Right lung (tissue), 2 donors: ENCODE measurements at regions not wholly inside any gene's neighbourhood (a gene's known extent, or its start where the extent isn't known, plus 50 kb on each side); places are given as distances from the start of the nearest gene placed in this dataset.
"Not testable (repeated sequence)": the region's sequence is repeated elsewhere in the genome, so short reads cannot be mapped to it uniquely, and the experiment has no call there.

ENCODE experiments used
- DNase-seq, 2 donors: peaks; one replicate each; pipeline ENCODE4 v3.0.0-alpha.2; 2013

DNA sequence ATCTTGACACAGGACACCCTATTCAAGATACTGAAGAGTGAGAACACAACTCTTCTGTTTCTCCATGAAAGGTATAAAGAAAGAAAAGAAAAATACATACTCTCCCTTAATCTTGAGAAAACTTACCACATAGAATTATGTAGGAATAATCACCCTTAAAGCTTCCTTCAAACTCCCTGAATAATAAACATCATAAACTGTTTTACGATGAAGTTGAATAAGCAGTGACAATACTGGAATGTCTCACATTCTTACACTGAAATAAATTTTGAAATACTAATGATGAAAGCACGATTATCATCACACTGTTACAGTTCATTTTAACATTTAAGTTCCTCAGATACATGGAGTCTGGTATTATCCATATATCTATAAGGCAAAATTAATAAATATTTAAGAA lies 306.2 kb downstream of the IPMK start:
- no peak for DNase-seq

DNA sequence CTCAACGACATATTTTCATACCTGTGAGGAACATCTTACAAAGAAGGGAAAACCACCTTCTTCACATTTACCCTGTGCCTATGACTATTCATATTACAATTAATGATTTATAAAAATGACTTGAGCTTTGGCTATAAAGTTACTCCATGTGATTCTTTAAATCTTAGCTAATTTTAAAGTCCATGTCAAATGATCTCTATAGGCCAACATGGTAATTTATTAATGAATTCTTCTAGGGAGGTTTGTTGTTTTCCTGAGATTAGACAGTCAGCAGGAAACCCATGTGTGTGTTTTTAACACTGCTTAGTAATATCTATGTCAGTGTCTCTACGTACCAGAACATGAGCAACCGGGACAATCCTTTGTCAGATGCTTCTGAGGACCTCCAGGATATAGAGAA lies 307.3 kb downstream of the IPMK start:
- no peak for DNase-seq

DNA sequence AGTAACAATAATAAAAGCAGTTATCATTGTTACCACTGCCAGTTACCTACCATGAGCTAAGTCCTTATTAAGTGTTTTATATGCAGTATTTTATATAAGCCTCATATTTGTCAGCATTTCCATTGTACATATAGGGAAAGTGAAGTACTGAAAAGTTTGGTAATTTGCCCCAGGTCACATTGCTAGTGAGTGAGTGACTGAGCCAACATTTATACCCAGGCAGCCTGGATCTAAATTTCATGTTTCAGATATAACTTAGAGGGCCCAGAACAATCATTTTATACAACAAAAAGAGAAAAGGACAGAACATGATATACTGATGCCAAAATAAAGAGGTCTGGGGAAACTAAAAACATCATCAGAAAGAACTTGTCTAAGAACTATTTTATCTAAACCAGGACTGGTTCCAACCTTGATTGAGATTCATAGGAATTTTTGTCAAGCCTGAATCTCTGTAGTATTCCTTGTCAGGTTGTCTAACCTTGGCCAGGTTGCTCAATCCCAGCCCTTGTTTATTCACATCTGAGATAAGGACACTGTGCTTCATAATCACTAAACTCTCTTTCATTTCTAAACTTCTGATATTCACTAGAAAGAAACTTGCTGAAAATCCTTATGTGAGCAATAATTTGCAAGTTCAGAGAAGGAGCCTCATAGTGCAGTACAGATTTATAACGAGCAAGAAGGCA lies 308.2 kb downstream of the IPMK start:
- DNase-seq: no peak

DNA sequence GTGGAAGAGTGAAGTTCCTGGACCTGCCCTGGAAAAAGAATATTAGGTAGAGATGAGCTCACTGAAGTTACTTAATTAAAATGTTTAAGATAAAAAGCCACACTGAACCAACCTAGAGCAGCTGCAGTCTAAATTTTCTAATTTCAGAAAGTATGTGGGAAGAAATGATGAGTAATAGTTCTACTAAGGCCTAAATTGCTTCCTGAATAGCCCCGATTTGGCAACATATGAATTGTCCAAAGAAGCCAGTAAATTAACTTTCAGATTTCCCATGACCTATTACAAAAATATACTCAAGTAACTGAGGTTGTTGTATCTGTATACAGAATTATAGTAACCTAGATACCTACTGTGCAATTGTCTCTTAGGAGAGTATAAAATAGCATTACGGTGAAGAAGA lies 312.6 kb downstream of the IPMK start:
- no peak for DNase-seq

DNA sequence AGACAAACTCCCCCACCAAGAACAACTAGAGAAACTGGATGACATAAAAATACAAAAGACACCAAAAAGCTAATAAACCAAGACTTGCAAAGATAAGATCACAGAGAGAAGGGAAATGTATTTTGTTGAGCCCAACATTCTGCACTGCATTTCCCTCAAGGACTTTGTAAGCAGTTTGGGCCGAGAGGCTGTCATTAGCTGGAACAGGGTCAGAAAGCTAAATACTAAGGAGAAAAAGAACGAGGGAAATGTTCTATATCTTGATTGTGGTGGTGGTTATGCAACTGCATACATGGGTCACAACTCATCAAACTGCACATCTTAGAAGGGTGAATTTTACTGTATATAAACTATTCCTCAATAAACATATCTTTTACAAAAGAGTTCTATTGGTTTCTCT lies 315.0 kb downstream of the IPMK start:
- peak; percentile 10 to 16 for DNase-seq

DNA sequence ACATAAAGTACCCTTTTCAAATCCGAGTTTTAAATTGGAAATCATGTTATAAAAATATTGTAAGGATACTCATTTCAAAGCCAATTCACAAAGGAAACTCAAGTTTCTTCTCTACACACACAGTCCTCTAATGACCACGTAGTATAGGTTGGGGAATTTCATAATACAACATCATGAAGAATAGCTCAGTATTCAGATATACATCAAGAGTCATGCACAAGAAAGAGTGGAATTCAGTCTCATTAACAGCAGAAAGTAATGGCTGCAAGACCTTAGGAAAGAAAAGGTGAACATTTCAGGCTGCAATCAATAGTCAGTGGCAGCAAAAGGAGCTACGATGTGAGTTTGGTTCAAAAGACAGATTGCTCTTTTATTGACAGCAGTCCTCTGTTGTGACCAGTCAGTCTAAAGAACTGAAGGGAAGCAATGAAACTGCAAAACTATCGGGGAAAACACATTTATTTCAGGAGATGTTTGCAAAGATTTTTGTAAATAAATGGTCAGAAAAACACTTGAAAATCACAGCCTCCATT lies 317.2 kb downstream of the IPMK start:
- DNase-seq: no peak

DNA sequence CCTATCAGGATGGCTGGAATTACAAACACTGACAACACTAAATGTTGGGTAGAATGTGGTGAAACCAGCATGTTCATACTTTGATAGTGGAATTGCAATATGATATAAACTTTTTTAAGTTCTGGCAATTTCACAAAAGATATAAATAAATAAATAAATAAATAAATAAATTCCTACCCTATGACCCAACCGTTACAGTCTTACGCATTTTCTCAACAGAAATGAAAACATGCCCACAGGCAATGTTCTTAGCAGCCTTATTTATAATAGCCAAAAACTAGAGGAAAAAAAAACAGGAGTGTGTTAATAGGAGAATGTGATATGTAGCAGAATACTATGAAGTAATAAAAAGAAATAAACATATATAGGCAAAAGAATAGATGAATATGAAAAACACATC lies 318.9 kb downstream of the IPMK start:
- no peak for DNase-seq

DNA sequence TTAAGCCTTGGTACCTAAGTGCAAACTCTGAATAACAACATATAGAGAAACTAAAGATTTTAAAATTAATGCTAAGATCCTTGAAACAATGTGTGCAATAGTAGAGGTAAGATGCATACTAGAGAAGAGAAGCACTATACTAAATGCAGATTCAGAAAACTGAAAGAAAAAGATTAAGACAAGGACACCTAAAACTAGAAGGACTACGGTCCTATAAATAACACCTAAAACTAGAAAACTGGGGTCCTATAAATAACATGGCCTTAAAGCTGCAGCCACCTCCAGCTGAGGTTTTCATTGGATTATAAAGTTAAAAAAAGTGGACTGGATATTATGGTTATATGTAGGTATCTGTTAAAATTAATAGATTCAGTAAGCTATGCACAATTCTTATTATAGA lies 320.9 kb downstream of the IPMK start:
- no peak for DNase-seq

DNA sequence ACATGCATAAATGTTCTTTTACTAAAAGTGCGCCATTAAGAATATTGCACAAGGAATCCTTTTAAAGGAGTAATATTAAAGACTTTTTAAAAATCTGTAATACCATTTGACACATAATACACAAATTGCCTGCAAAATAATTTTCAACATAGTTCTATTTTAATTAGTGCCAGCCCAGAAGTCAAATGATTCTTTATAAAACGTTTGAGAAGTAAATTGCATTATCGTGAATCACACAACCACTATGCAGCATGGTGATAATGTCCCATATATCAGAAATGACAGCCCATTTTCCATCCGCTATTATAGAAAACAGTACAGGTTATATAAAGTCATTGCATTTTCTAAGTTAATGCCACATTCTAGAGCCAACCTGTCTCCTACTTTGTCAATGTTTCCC lies 324.0 kb downstream of the IPMK start:
- DNase-seq: no peak

DNA sequence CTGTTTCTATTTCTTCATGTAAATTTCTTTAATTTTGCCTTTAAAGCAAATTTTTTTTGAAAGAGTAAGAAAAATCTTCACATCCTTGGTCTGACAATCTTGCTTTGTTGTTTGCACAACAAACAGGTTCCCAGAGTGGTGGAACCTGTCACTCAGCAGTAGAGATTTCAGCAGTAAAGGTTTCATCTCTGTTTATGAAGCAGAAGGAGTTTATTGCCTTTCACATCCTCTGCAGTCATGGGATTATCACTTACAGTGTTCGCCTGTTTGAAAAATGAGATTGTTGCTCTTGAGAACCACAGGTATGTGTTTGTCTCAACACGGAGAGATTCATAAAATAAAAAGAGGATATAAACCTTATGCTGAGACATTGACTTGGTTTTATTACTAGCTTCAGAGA lies 342.6 kb downstream of the IPMK start:
- DNase-seq: no peak

DNA sequence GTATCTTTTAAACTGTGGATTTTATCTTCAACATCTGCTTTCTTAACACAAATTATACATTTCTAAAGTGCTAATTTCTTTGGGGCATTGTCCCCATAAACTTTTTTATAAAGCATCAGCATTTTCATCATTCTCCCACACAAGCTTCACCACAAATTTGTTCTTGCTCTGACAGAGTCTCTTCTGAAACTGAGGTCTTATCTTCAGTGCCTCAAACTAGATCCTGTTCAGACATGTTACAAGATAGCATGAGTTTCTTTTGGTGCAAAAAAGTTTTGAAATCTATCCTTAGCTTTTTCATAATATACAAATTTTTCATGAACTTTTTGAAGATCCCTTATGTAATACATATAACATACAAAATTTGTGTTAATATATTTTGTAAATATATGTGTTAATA lies 346.6 kb downstream of the IPMK start:
- no peak for DNase-seq

DNA sequence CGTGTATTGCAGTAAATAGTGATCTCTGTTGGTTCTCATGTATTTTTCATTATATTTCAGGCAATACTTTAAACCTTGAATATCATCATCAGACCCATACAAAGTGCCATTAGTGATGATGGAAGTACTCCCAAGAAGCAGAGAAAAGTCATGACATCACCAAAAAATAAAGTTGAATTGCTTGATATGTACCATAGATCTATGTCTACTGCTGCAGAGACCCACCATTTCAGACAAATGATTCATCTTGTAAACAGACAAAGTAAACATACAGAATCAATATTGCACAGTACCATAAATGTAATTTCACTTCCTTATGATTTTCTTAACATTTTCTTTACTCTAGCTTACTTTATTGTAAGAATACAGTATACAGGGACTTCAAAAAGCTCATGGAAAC lies 347.8 kb downstream of the IPMK start:
- no peak for DNase-seq

DNA sequence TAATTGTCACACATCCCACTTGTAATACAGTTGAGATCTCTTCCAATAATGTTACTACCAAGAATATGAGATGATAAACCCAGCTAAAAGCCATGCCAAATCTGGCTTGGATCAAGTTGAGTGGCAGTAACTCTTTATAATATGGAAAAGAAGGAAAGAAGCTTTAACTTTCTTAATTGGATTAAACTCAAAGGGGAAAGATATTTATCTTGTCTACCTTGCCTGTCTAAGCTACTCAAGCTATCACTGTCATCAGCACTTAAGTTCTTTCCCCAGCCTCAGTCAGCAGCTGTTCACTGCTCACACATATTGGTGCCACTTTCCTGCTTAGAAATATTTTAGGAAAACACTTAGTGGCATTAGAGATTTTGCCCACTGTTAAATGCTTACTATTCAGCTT lies 350.7 kb downstream of the IPMK start:
- DNase-seq: no peak

DNA sequence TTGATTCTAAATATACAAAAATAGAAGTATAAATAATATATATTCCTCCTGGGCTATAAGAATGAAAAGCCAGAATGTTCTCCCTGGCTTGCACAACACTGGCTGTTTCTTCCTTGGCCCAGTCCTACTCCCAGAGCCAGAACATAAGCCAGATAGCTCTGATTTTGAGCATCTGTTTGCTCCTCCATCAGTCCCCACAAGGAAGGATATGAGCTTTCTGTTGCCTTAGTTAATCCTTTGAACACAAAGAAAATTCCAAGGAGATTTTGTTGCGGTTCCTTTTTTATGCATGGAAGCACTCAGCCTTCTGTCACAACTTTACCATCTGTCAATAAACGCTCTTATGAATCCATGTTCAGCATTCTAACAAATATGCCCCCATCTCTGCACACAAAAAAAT lies 361.8 kb downstream of the IPMK start:
- no peak for DNase-seq

DNA sequence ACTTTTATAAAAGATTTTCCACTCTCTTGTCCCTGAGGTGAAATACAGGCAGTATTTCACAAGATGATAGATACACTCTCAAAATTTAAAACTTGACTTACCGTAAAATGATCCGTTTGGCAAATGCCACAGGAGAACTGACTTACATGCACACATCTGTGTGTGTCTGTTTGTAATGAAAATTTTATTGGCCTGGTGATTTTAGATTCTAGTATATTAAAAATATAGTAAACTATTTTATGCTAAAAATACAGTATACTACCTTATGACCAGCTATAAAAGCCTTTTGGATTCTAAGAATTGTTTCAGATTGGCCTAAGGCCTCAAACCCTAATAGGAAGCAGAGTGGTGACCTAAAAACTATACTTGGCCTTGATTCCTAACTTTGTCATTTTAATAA lies 362.7 kb downstream of the IPMK start:
- DNase-seq: no peak

DNA sequence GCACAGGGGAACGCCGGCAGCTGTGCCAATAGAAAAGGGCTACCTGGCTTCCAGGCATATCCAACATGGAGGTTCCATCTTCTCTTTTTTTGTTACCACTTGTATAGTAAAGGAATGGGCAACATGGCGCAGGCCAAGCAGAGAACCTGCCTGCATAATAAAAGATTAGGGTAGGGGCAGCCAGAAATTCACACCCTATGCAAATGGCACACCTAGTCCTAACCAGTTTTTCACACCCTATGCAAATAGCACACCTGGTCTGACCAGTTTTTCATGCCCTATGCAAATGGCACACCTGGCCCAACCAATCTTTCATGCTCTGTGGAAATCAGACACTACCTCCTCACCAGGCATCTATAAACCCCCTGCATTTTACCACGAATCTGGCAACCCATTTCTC lies 369.5 kb downstream of the IPMK start:
- no peak for DNase-seq

DNA sequence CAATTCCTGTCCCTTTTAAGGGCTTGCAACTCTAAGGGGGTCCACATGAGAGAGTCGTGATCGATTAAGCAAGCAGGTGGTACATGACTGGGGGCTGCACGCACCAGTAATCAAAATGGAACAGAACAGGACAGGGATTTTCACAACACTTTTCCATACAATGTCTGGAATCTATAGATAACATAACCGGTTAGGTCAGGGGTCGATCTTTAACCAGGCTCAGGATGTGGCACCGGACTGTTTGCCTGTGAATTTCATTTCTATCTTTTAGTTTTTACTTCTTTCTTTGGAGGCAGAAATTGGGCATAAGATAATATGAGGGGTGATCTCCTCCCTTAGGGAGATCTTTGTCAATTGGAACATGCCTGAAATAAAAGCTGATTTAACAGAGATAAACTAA lies 370.1 kb downstream of the IPMK start:
- no peak for DNase-seq

DNA sequence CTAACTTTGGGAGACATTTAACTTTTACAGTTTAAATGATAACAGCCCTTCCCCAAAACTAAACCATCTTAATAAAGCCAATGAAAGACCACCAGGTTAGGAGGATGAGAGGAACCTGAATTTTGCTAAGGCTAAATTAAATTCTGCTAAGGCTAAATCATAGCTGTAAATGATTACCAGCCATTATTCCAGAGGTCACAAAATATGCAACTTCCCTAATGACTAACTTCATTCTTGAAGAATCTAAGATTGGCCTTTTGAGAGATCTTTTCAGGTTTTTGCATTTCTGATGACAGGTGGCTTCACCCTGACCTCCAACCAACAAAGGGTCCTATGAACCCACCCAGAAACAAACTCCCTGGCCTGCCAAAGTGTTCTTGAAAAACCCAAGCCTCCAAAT lies 373.3 kb downstream of the IPMK start:
- no peak for DNase-seq

DNA sequence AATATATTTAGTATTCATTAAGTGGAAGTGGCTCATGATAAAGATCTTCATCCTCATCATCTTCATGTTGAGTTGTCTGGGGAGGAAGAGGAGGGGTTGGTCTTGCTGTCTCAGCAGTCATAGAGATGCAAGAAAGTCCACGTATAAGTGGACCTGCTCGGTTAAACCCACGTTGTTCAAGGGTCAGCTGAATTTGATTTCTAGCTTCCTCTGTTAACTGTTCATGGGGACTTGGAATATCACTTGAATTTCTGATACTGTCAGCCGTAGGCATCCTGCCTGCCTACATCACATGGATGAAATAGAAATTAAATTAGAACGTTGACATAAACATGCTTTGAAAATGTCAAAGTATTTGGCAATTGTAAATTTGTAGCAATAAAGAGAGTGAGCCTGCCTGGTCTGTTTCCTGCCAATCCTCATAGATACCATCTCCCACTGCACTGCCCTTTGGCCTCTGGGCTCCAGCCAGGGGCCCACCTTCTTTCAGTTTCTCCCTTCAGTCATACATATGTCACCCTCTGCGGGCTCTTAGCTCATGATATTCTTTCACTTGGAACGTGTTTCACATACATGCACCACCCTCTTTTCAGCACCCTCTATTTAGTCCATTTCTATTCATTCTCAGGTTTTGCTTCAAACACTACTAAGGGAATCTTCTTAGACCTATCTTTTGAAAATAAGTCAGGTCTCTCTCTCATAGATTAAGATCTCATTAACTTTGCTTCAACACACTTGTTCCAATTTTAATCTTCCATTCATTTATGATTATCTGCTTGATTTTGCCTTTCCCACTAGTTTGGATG lies 376.3 kb downstream of the IPMK start:
- no peak for DNase-seq

DNA sequence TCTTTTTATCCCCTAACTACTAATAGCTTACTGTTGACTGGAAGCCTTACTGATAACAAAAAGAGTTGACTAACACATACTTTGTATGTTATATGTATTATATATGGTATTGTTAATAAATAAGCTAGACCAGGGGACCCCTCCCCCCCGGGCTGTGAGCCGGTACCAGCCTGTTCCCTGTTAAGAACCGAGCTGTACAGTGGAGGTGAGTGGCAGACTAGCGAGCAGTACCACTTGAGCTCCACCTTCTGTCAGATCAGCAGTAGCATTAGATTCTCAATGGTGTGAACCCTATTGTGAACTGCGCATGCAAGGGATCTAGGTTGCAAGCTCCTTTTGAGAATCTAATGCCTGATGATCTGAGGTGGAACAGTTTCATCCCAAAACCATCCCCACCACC lies 377.0 kb downstream of the IPMK start:
- no peak for DNase-seq

DNA sequence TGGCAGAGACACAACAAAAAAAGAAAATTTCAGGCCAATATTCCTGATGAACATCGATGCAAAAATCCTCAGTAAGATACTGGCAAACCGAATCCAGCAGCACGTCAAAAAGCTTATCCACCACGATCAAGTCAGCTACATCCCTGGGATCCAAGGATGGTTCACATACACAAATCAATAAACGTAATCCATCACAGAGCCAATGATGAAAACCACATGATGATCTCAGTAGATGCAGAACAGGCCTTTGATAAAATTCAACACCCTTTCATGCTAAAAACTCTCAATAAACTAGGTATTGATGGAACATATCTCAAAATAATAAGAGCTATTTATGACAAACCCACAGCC lies 382.1 kb downstream of the IPMK start:
- not testable (repeated sequence) for DNase-seq

DNA sequence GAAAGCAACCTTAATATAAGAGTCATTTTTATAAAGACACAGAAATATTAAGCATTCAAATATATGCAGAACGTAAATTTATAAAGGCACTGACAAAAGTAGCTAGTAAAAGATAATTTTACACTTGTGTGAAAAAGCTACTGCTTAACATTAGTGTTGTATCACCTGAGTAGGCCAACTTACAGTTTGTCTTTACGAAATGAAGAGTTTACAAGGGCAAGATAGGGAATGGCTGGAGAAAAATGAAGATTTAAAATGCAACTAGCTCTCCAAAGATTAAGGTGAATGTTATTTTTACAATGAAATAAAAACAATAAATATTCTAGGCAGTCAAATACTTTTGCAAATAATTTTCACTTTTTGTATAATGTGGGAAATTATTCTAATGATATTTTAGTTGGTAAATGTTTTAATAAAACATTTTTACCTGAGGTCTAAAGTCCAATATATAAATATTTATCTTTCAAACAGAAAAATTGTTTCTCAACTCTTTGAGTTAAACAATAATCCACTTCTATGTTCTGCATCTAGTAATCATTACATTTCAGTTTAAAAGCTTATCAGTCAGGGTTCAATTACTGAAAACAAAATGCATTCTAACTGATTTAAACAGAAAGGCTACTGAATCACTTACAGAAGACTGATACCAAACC lies 382.6 kb downstream of the IPMK start:
- no peak for DNase-seq

DNA sequence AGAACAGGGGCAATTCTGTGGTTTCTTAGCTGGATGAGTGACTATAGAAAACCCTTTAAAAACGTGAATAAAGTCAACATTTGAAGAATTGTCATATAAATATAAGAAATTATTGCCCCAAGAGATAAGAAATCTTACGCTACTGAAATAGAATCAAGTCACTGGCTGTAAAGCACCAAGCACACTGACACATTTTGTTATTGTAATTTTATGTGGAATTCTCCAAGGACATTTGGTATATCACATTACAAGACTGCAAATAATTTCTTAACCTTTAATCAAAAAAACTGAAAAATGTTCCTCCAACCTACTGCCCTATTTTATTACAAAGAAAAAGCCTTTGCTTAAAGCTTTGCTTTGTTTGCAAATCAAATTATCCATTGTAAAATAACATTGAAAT lies 383.3 kb downstream of the IPMK start:
- no peak for DNase-seq
